RPMI7951 (cell line): ENCODE measurements at regions not wholly inside any gene's neighbourhood (a gene's known extent, or its start where the extent isn't known, plus 50 kb on each side); places are given as distances from the start of the nearest gene placed in this dataset.
"Not testable (repeated sequence)": the region's sequence is repeated elsewhere in the genome, so short reads cannot be mapped to it uniquely, and the experiment has no call there.

ENCODE experiments used
- DNase-seq: peaks from one replicate; pipeline ENCODE4 v3.0.0-alpha.2; 2012; ENCODE audit warnings: low read depth

DNA sequence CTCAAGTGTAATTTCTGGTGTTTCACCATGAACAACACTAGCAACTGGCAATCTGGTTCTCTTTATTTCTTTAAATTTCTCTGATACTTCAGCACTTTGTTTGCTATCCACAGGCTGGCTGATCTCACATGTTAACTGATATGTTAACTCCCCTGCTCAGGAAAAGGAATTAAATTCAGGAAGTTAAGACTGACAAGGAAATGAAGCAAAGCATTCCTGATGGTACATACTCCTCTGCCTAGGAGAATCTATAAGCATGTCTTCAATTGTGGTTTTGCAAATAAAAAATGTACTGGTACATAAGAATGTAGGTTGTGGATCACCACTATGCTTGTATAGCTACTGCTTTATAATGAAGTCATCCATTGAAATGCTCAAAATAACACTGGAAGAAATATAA lies 1119.2 kb upstream of the INTU start:
- no peak for DNase-seq

- DNase-seq = no peak
Observed at GRCh38 chr4:126520731-126521130, 1112.0 kb upstream of the INTU start.

GRCh38 chr4:126525400-126525799 lies 1107.4 kb upstream of the INTU start:
- not testable (repeated sequence) for DNase-seq

GRCh38 chr4:126526335-126526734 lies 1106.4 kb upstream of the INTU start:
- no peak for DNase-seq

- no peak for DNase-seq
Observed at GRCh38 chr4:126529997-126530396, 1102.8 kb upstream of the INTU start.

DNA sequence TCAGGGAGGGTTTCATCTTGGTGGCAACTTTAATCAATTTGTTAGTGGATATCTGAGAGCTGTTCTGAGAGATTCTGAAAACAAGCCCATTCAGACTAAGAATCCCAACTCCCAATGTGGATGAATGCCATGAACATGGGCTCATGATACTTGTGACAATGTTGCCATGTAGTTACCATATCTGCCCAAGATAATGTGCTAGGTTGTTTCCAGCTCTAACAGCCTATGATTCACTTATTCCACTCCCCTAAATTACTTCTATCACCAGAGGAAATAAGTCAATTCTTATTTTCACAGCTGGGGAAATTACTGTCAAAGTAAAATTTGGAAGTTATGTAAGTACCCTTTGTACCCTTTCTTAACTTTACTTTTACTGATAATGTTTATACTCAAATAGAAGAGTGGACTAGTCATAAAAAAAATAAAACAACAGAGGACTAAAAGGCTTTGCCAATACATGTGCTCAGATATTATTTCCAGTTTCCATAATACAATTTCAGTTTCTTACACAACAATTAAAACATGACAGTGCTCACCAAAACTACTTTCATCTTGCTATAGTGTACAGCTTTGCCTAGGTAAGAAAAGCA lies 1101.7 kb upstream of the INTU start:
- DNase-seq = no peak

DNA sequence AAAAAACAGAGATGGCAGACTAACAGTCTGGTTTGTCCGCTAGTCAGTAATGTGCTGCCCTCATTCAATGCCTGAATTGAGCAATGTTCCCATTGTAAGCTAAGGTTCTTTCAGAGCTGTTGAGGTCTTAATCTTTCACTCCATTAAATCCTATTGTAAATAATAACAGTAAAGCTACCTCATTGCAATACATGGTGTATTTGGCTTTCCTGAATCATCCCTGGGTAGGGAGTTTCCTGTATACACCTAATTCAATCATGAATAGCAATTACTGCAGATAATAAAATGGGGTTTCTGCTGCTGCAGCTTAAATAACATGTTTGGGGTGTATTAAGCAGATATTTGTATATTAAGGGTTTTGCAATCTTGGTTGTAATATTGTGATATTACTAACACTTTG lies 1100.2 kb upstream of the INTU start:
- no peak for DNase-seq

- no peak for DNase-seq
Observed at GRCh38 chr4:126533146-126533805, 1099.5 kb upstream of the INTU start.

GRCh38 chr4:126539771-126540170 lies 1093.0 kb upstream of the INTU start:
- DNase-seq = no peak

DNA sequence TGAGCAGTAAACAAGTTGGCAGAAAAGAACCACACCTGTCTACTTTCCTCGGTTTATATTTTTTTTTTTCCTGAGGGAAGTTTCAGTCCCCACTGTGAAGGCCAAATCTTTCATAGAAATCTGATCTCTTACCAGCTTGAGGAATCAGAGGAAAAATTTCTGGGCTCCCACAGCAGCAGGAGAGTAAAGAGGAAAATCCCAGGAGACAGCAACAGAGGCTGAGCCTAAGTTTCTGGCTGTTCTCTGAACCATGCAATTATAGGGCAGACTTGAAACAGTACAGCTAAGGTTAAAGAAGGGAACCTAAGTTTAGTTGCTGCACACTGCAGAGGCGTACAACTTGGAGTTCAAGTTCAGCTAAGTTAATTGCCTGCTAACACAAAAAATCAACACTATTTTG lies 1090.9 kb upstream of the INTU start:
- DNase-seq = no peak

DNA sequence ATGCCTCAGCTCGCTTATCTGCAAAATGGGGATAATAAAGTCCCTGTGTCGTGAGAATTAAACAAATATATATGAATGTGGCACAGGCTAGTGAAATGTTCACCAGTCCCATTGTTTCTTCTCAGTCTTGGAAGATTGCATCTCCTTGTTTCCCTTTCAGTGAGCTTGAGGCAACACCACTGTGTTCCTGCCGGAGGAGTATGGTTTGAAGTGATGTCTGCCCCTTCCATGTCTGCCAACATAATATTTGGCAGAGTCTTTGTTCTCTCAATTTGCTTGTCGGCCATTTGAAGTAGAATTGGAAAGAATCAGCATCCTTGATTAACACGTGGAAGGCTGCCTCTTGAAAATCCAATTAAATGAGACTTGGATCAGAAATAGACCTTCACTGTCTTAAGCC lies 1088.5 kb upstream of the INTU start:
- no peak for DNase-seq

DNA sequence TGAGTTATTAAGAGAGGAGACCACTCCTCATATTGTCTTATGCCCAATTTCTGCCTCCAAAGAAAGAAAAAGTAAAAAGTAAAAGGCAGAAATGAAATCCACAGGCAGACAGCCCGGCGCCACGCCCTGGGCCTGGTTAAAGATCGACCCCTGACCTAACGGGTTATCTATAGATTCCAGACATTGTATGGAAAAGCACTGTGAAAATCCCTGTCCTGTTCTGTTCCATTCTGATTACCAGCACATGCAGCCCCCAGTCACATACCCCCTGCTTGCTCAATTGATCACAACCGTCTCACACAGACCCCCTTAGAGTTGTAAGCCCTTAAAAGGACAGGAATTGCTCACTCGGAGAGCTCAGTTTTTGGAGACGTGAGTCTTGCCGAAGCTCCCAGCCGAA lies 1086.6 kb upstream of the INTU start:
- not testable (repeated sequence) for DNase-seq

DNA sequence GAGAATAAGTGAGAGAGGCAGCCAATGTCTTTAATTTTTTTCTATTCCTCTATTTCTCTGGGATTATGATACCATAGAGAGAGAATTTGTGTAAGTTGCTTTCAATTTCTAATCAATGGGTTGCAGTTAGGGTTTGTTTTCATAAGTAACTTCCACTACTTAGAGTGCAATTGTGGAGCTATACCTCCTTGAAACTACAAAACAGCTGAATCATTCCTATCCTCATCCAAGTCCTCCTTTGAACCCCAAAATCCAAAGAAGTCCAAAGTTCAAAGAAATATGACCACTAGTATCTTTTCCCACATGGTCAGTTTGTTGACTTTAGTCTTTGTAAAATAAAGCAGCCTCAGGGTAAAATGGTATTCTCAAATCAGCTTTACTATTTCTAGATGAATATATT lies 1085.4 kb upstream of the INTU start:
- no peak for DNase-seq

- no peak for DNase-seq
Observed at GRCh38 chr4:126548890-126549289, 1083.9 kb upstream of the INTU start.

DNA sequence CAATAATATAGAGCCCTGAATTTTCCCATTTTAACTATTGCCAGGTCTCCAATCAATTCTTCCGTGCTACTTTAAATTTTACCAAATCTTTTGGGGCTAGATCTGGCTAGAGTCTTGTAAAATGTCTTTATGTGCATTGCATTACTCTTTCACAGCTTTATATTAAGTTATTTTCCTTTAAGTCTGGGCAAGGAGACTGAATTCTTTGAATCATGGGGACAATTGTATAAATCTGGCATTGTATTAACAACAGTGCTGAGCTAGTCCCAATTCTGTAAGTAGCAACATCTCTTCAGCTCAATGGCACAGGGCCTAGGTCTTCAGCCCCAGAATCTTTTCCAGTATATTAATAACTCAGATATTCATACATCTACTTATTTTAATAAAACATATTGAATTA lies 1080.4 kb upstream of the INTU start:
- no peak for DNase-seq

- no peak for DNase-seq
Observed at GRCh38 chr4:126553248-126553647, 1079.5 kb upstream of the INTU start.

DNA sequence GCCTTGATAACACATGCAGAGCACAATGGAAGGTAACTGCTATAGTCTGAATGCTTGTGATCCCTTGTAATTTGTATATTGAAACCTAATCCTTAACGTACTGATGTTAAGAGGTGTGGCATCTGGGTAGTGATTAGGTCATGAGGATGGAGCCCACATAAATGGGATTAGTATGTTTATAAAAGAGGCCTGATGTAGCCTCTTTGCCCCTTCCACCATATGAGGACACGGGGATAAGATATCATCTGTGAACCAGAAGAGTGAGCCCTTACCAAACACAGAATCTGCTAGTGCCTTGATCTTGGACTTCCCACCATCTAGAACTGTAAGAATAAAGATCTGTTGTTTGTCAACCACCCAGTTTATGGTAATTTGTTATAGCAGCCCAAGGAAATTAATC lies 1074.2 kb upstream of the INTU start:
- no peak for DNase-seq

DNA sequence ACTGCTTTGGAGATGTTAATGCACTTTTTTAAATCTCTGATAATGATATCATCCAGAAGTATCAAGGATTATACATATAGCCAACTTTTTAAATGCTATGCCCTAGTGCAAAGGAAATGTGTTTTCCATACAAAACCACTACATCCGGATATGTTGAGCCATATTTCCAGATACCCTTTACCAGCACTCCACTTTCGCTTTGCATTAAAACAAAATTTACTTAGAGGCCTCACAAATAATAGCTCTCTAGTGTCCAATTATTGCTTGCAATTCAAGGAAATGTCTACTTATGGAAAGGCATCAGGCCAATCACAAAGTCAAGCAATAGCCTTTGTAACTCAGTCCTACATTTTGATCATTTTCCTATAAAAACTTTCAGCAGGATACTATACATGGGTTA lies 1072.8 kb upstream of the INTU start:
- no peak for DNase-seq

GRCh38 chr4:126560794-126561193 lies 1072.0 kb upstream of the INTU start:
- no peak for DNase-seq

- DNase-seq = no peak
Observed at GRCh38 chr4:126563389-126563788, 1069.4 kb upstream of the INTU start.

DNA sequence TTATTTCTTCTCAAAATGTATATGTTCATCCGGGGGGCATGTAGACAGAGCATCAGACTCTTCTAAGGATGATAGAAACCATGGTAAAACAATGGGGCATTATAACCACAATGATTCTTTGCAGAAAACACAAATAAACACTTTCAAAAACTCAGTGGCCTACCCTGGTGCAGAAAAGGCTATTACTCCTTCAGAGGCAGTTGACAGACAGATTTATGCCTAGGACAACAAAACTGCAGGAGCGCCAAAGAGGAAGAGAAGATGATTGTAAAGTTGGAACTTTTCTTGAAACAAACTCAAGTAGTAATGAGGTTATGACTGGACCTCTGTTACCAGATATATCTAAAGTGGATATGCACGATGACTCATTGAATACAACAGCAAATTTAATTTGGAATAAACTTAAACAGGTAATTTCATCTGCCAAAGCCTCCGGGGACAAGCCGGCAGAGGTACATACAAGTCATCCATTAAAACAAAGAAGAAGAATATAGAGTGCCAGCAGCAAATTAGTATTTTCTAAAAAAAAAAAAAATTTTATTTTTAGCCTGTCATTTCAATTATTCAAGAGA lies 1068.4 kb upstream of the INTU start:
- DNase-seq = no peak

DNA sequence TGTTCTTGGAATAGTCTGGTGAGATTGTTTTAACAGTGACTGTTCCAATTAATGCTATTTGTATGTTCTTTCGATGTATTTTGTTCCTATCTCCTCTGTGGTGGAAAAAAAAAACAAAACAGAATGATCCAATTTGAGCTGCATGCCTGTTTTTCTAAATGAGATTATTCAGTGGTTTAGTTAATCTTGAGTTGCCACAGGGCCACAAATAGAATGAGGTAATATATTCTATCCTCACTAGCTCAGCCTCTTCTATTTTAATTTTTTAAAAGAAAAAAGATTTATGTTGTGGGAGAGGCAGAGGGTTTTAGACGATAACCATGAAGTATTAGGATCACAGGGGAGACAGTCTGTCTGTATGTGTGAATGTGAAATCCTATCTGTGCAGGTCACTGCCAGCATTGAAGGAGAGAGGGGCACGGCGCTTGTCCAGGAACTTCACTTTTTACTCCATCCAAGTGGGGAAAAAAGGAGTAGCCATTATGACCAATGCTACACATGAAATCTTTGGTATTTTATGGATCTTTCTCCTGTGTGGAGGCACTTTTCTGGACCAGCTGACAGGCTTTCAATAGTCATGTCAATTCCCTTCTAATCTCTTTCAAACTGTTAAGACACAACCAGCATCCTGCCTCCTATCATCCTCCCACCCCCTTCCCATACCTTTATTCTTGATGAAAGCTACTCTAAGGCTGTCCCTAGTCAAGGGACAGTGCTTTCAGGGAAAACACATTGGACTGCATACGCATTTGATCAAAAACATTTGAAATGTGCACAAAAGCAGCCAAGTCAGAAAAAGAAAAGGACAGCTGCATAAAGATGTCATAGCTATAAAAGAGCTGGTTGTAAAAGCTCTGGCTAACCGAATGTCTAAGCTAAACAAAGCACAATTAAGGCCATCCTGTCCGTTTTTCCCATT lies 1063.8 kb upstream of the INTU start:
- DNase-seq = no peak

DNA sequence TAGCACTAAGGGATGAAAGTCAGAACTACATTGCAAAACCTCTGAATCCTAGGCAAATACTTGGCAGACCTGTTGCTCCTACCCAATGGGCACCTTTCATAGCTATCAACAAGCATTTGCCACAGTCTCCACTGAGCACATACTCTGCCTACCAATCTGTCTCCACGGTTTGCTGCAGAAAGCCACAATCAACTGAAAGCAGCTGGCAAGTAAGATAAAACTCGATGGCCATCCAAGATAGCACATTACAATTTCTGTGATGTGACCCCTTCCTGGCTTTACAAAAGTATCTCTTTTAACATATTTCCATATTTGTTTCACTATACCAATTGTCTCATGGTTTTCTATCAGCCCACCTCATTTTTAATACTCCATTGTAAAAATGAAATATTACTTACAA lies 1060.5 kb upstream of the INTU start:
- no peak for DNase-seq
